ENCODE measurements at regions not wholly inside any gene's neighbourhood (a gene's known extent, or its start where the extent isn't known, plus 50 kb on each side); places are given as distances from the start of the nearest gene placed in this dataset.

DNA sequence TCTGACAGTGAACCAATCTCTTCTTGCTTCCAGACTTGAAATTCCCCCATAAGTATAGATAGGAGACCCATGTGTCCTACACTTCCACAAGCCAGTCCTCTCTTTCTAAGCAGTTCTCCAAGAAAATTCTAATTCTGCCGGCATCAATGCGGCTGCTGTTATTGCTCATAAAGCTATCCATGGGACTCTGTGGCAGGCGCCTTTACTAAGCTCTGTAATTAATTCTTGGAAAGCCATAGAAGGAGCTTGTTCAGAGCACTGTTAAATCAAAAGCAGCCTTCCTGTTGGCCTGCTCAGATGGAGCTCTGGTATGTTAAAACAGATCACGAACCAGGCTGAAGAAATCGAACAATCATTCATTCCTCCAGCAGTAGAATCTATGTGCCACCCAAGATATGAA, 244.3 kb upstream of the NFE2L3 start:
- FAIRE-seq (no peak), DNase-seq (ENCODE audit: low read depth, low spot score) (no peak)
- Histone ChIP-seq H3K4me3 (replicated peaks in 1 of 3; ENCODE audit: insufficient read depth in 1 of 3, low read depth in 1 of 3, low read length in 3 of 3) (no peak overlapping the region), H3K9ac (replicated peaks; ENCODE audit: extremely low read depth, insufficient read depth, low read length) (no peak overlapping the region), H3K27me3 (ENCODE audit: control insufficient read depth in 2 of 2, insufficient read depth in 2 of 2, low read length in 2 of 2) (peaks cover 0 to 3% of the 10 kb centered on the region in 2 experiments), H3K27ac (ENCODE audit: insufficient read depth, low read depth, low read length) (no peak overlapping the region), H3K36me3 (ENCODE audit: control insufficient read depth in 2 of 2, extremely low read depth in 1 of 2, insufficient read depth in 2 of 2, low read length in 2 of 2) (no peaks in the 10 kb centered on the region), H3K4me1 (ENCODE audit: control insufficient read depth, extremely low read depth, insufficient read depth, low read length) (no peaks in the 10 kb centered on the region), H4K20me1 (replicated peaks; ENCODE audit: control insufficient read depth, extremely low read depth, insufficient read depth, low read length) (no peaks in the 10 kb centered on the region), H3K9me3 (replicated peaks; ENCODE audit: control insufficient read depth, insufficient read depth, low read length) (no peaks in the 10 kb centered on the region), H3K9me1 (replicated peaks; ENCODE audit: control insufficient read depth, extremely low read depth, insufficient read depth, low read length) (no peaks in the 10 kb centered on the region), H3K79me2 (ENCODE audit: control insufficient read depth, insufficient read depth, low read length) (no peaks in the 10 kb centered on the region), H2AFZ (ENCODE audit: low read depth, low read length) (no peak overlapping the region), H3K4me2 (ENCODE audit: insufficient read depth, low read length) (no peak overlapping the region)
- ChIA-PET CTCF (interaction anchor here (1.4 to 3.0 kb wide), 3 partner anchors 10 to 18 kb away, joined by 3 to 17 read pairs (median 10); no protein-coding TSS in a partner anchor), POLR2A (no interaction called here)
- intact Hi-C loops (cut with micrococcal nuclease) = no loop called here
- no TSS peak for BruUV-seq (replicated peaks)
- dilution Hi-C loops (cut with MboI; ENCODE audit: extremely low pct_ligation_motif_present, low sequenced_read_pairs) = no loop called here
- TF ChIP-seq, protein P1, sequence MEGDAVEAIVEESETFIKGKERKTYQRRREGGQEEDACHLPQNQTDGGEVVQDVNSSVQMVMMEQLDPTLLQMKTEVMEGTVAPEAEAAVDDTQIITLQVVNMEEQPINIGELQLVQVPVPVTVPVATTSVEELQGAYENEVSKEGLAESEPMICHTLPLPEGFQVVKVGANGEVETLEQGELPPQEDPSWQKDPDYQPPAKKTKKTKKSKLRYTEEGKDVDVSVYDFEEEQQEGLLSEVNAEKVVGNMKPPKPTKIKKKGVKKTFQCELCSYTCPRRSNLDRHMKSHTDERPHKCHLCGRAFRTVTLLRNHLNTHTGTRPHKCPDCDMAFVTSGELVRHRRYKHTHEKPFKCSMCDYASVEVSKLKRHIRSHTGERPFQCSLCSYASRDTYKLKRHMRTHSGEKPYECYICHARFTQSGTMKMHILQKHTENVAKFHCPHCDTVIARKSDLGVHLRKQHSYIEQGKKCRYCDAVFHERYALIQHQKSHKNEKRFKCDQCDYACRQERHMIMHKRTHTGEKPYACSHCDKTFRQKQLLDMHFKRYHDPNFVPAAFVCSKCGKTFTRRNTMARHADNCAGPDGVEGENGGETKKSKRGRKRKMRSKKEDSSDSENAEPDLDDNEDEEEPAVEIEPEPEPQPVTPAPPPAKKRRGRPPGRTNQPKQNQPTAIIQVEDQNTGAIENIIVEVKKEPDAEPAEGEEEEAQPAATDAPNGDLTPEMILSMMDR (IDR thresholded peaks at IDR 0.05; ENCODE audit: extremely low read depth in 1 of 2, insufficient read depth in 1 of 2, low read depth in 1 of 2, low read length in 2 of 2) = no peak
- TF ChIP-seq JUN (IDR thresholded peaks at IDR 0.05; ENCODE audit: borderline replicate concordance, insufficient read depth, insufficient read length, low read depth) (no peak), FOS (IDR thresholded peaks at IDR 0.05; ENCODE audit: borderline replicate concordance, insufficient read depth, low read length) (no peak), GATA2 (IDR thresholded peaks at IDR 0.05; ENCODE audit: insufficient read depth, insufficient read length, low read depth, low read length) (no peak), MYC (IDR thresholded peaks at IDR 0.05; ENCODE audit: low read depth, low read length) (no peak), EZH2 (IDR thresholded peaks at IDR 0.05; ENCODE audit: borderline replicate concordance, low read depth, low read length, severe bottlenecking) (no peak), POLR2A (IDR thresholded peaks at IDR 0.05; ENCODE audit: low read depth, low read length) (no peak), POLR2AphosphoS5 (IDR thresholded peaks at IDR 0.05; ENCODE audit: insufficient read depth, low read depth, low read length) (no peak)
- TF ChIP-seq, protein P2, sequence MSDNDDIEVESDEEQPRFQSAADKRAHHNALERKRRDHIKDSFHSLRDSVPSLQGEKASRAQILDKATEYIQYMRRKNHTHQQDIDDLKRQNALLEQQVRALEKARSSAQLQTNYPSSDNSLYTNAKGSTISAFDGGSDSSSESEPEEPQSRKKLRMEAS (IDR thresholded peaks at IDR 0.05; ENCODE audit: insufficient read depth, insufficient read length) = no peak
